ENCODE measurements at regions not wholly inside any gene's neighbourhood (a gene's known extent, or its start where the extent isn't known, plus 50 kb on each side); places are given as distances from the start of the nearest gene placed in this dataset.

DNA sequence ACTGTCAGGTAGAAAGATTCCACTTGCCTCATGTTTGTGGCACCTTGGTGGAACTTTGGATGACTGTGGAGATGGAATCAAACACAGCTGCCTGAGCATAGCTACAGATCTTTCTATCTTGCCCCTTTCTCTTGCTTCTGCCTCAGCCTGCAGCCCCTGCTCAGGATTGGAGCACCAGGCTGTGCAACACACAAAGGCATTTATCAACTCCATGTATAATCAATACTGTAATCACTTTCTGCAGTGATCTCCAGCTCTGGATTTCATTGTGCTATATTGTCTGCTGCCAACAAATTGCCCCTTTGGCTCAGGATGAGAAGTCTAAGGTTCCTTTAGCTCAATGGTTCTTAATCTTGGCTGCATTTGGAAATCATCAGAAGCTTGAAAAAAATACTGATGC is 86.3 kb upstream of the PRPS1 start:
- CTCF ChIA-PET, result no interaction called here
- POLR2A ChIA-PET, result no interaction called here

DNA sequence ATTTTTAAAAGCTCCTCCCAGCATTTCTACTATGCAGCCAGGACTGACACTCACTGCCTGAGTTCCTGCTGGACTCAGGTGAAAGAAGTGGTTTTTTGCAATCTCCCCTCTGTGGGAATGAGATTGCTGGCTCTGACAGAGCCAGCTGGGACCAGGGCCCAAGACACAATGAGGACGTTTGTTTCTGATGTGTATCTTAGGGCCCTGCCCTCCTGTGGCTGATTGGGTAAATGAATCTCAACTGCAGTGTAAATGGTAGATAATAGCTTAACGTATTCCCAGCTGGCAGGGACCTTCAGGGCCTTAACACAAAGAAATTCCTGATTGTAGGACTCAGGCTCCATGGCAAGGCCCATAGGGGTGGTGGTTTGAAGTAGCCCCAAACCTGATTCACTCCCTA is 85.8 kb upstream of the PRPS1 start:
- no peak for DNase-seq
- no peaks in the 10 kb centered on the region for H3K9me3 Mint-ChIP-seq
- CTCF ChIA-PET, result interaction anchor here (1.2 kb wide), 1 partner anchor 47 kb away, joined by 3 read pairs; no protein-coding TSS in a partner anchor

More for the DNA sequence above, 86.3 kb upstream of the PRPS1 start:
- ATAC-seq (no peak), DNase-seq (no peak)
- intact Hi-C loops (cut with micrococcal nuclease), result no loop called here
- no peaks in the 10 kb centered on the region for H3K9me3 Mint-ChIP-seq
- H3K27ac Mint-ChIP-seq, result no peak overlapping the region
- no peaks in the 10 kb centered on the region for H3K36me3 ChIP-seq (ENCODE audit: control insufficient read depth in 2 of 3, insufficient read depth in 3 of 3, low read length in 3 of 3)
- no peak overlapping the region for H3K4me3 ChIP-seq (ENCODE audit: low read length)
- peaks cover 0 to 4% (median 0%) of the 10 kb centered on the region in 7 donors for H3K4me1 Mint-ChIP-seq
- no peaks in the 10 kb centered on the region for H3K36me3 Mint-ChIP-seq
- H3K9me3 ChIP-seq (ENCODE audit: control insufficient read depth in 2 of 3, low read length in 3 of 3), result no peaks in the 10 kb centered on the region
- H3K4me3 Mint-ChIP-seq, result no peak overlapping the region
- no peaks in the 10 kb centered on the region for H3K27me3 ChIP-seq (ENCODE audit: control insufficient read depth in 2 of 2, insufficient read depth in 2 of 2, low read length in 2 of 2)
- H3K27ac ChIP-seq (ENCODE audit: low read depth, low read length), result no peak overlapping the region
- no peaks in the 10 kb centered on the region for H3K4me1 ChIP-seq (ENCODE audit: control insufficient read depth in 2 of 2, insufficient read depth in 2 of 2, low read length in 2 of 2)
- peaks cover 0 to 5% (median 2%) of the 10 kb centered on the region in 5 donors for H3K27me3 Mint-ChIP-seq

GRCh38 chrX:107547621-107548020 is 80.7 kb upstream of the PRPS1 start:
- no peak overlapping the region for H3K4me3 ChIP-seq (ENCODE audit: low read length)
- H3K9me3 ChIP-seq (ENCODE audit: control insufficient read depth in 2 of 3, low read length in 3 of 3), result no peaks in the 10 kb centered on the region
- H3K4me1 ChIP-seq (ENCODE audit: control insufficient read depth in 2 of 2, insufficient read depth in 2 of 2, low read length in 2 of 2), result peaks cover 0 to 12% of the 10 kb centered on the region in 2 donors
- peaks cover 0 to 3% (median 0%) of the 10 kb centered on the region in 5 donors for H3K27me3 Mint-ChIP-seq
- ATAC-seq (no peak), DNase-seq (no peak)
- ChIA-PET POLR2A (no interaction called here), CTCF (no interaction called here)
- H3K9me3 Mint-ChIP-seq, result no peaks in the 10 kb centered on the region
- H3K36me3 ChIP-seq (ENCODE audit: control insufficient read depth in 2 of 3, insufficient read depth in 3 of 3, low read length in 3 of 3), result no peaks in the 10 kb centered on the region
- no peak overlapping the region for H3K4me3 Mint-ChIP-seq
- H3K27ac Mint-ChIP-seq, result no peak overlapping the region
- no peaks in the 10 kb centered on the region for H3K27me3 ChIP-seq (ENCODE audit: control insufficient read depth in 2 of 2, insufficient read depth in 2 of 2, low read length in 2 of 2)
- no peaks in the 10 kb centered on the region for H3K36me3 Mint-ChIP-seq
- no peak overlapping the region for H3K27ac ChIP-seq (ENCODE audit: low read depth, low read length)
- intact Hi-C loops (cut with micrococcal nuclease), result no loop called here
- H3K4me1 Mint-ChIP-seq, result peaks cover 9 to 19% (median 17%) of the 10 kb centered on the region in 7 donors

More for the DNA sequence above, 85.8 kb upstream of the PRPS1 start:
- Histone ChIP-seq H3K27me3 (ENCODE audit: control insufficient read depth in 2 of 2, insufficient read depth in 2 of 2, low read length in 2 of 2) (no peaks in the 10 kb centered on the region), H3K4me1 (ENCODE audit: control insufficient read depth in 2 of 2, insufficient read depth in 2 of 2, low read length in 2 of 2) (no peaks in the 10 kb centered on the region), H3K27ac (ENCODE audit: low read depth, low read length) (no peak overlapping the region), H3K36me3 (ENCODE audit: control insufficient read depth in 2 of 3, insufficient read depth in 3 of 3, low read length in 3 of 3) (no peaks in the 10 kb centered on the region), H3K4me3 (ENCODE audit: low read length) (no peak overlapping the region), H3K9me3 (ENCODE audit: control insufficient read depth in 2 of 3, low read length in 3 of 3) (no peaks in the 10 kb centered on the region)
- Mint-ChIP-seq H3K4me1 (peaks cover 0 to 4% (median 0%) of the 10 kb centered on the region in 7 donors), H3K36me3 (no peaks in the 10 kb centered on the region), H3K27ac (no peak overlapping the region), H3K4me3 (no peak overlapping the region), H3K27me3 (peaks cover 0 to 3% (median 0%) of the 10 kb centered on the region in 5 donors)
- intact Hi-C loops (cut with micrococcal nuclease), result no loop called here
- ATAC-seq, result no peak
- POLR2A ChIA-PET, result no interaction called here

DNA sequence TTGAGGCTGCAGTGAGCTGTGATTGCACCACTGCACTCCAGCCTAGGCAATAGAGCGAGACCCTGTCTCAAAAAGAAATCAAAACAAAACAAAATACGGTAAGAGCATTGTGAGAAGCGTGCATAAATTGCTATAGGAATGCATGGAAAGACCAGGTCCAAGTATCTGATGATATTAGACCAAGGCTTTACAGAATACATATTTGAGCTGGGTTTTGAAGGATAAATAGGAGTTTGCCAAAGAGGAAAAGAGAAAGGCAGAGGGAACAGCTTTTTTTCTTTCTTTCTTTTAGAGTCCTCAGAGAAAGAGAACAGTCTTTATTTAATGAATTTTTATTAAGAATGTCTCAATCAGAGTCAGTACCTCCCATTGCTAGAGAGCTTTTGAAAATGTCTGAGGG is 79.5 kb upstream of the PRPS1 start:
- ChIA-PET CTCF (no interaction called here), POLR2A (no interaction called here)
- Mint-ChIP-seq H3K27me3 (peaks cover 0 to 3% (median 0%) of the 10 kb centered on the region in 5 donors), H3K36me3 (no peaks in the 10 kb centered on the region), H3K4me3 (peak overlapping the region in 2 of 10 donors; percentile 35 to 52), H3K27ac (peak overlapping the region in 5 of 9 donors; percentile 10 to 87 (median 59)), H3K9me3 (no peaks in the 10 kb centered on the region), H3K4me1 (peaks cover 9 to 19% (median 17%) of the 10 kb centered on the region in 7 donors)
- ATAC-seq, result no peak
- Histone ChIP-seq H3K4me3 (ENCODE audit: low read length) (no peak overlapping the region), H3K27ac (ENCODE audit: low read depth, low read length) (no peak overlapping the region), H3K4me1 (ENCODE audit: control insufficient read depth in 2 of 2, insufficient read depth in 2 of 2, low read length in 2 of 2) (peaks cover 0 to 12% of the 10 kb centered on the region in 2 donors), H3K9me3 (ENCODE audit: control insufficient read depth in 2 of 3, low read length in 3 of 3) (no peaks in the 10 kb centered on the region), H3K27me3 (ENCODE audit: control insufficient read depth in 2 of 2, insufficient read depth in 2 of 2, low read length in 2 of 2) (no peaks in the 10 kb centered on the region), H3K36me3 (ENCODE audit: control insufficient read depth in 2 of 3, insufficient read depth in 3 of 3, low read length in 3 of 3) (no peaks in the 10 kb centered on the region)
- no peak for DNase-seq
- intact Hi-C loops (cut with micrococcal nuclease), result no loop called here

DNA sequence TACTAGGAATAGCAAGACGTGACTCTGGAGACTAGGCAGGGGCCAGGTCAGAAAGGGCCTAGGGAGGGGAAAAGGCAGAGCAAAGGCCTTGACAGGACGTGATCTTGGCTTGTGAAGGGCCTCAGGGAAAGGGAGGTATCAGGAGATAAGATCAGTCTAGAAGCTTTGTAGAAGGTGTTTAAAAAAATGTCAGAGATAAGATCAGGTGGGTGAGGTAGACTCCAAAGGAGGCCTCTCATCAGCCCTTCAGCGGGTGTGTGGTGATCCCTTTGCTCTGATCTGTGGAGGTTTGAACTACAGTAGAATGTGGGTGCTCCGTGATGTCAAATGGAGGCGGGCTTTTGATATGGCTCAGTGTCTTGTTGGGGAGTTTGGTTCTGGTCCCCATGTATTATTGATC is 78.8 kb upstream of the PRPS1 start:
- Histone ChIP-seq H3K4me3 (ENCODE audit: low read length) (no peak overlapping the region), H3K36me3 (ENCODE audit: control insufficient read depth in 2 of 3, insufficient read depth in 3 of 3, low read length in 3 of 3) (no peaks in the 10 kb centered on the region), H3K27ac (ENCODE audit: low read depth, low read length) (no peak overlapping the region), H3K4me1 (ENCODE audit: control insufficient read depth in 2 of 2, insufficient read depth in 2 of 2, low read length in 2 of 2) (peaks cover 0 to 12% of the 10 kb centered on the region in 2 donors), H3K27me3 (ENCODE audit: control insufficient read depth in 2 of 2, insufficient read depth in 2 of 2, low read length in 2 of 2) (no peaks in the 10 kb centered on the region), H3K9me3 (ENCODE audit: control insufficient read depth in 2 of 3, low read length in 3 of 3) (no peaks in the 10 kb centered on the region)
- H3K4me3 Mint-ChIP-seq, result peak overlapping the region in 7 of 10 donors; percentile 26 to 52 (median 43)
- ChIA-PET POLR2A (no interaction called here), CTCF (no interaction called here)
- peak; percentile 89 for ATAC-seq
- H3K9me3 Mint-ChIP-seq, result no peaks in the 10 kb centered on the region
- intact Hi-C loops (cut with micrococcal nuclease), result no loop called here
- DNase-seq, result peak in 7 of 9 donors; percentile 24 to 69 (median 61)
- peak overlapping the region in 8 of 9 donors; percentile 10 to 87 (median 60) for H3K27ac Mint-ChIP-seq
- H3K4me1 Mint-ChIP-seq, result peaks cover 9 to 19% (median 17%) of the 10 kb centered on the region in 7 donors
- no peaks in the 10 kb centered on the region for H3K36me3 Mint-ChIP-seq
- peaks cover 0 to 3% (median 0%) of the 10 kb centered on the region in 5 donors for H3K27me3 Mint-ChIP-seq

DNA sequence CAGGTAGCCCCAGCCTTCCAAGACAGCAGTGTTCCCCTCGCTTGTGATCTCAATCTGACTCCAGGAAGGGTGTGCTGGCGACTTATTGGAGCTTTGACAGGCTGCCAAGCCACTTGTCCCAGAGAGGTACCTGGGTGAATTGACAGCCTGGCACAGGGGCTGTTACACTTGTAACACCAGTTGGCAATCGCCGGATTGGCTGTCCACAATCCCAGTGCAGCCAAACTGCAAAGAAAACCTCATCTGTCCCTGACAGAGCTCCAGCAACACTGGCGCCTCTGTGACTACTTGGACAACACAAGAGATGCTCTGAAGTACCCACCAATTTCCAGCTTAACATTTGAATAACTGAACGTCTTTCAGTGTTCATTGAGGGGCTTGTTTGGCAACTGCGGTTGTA is 76.8 kb upstream of the PRPS1 start:
- H3K9me3 Mint-ChIP-seq, result no peaks in the 10 kb centered on the region
- Histone ChIP-seq H3K27me3 (ENCODE audit: control insufficient read depth in 2 of 2, insufficient read depth in 2 of 2, low read length in 2 of 2) (no peaks in the 10 kb centered on the region), H3K4me1 (ENCODE audit: control insufficient read depth in 2 of 2, insufficient read depth in 2 of 2, low read length in 2 of 2) (peaks cover 0 to 12% of the 10 kb centered on the region in 2 donors), H3K27ac (ENCODE audit: low read depth, low read length) (no peak overlapping the region), H3K36me3 (ENCODE audit: control insufficient read depth in 2 of 3, insufficient read depth in 3 of 3, low read length in 3 of 3) (no peaks in the 10 kb centered on the region), H3K9me3 (ENCODE audit: control insufficient read depth in 2 of 3, low read length in 3 of 3) (no peaks in the 10 kb centered on the region), H3K4me3 (ENCODE audit: low read length) (no peak overlapping the region)
- no peaks in the 10 kb centered on the region for H3K36me3 Mint-ChIP-seq
- CTCF ChIA-PET, result no interaction called here
- H3K4me3 Mint-ChIP-seq, result no peak overlapping the region
- POLR2A ChIA-PET, result no interaction called here
- peaks cover 0 to 3% (median 0%) of the 10 kb centered on the region in 5 donors for H3K27me3 Mint-ChIP-seq
- ATAC-seq (no peak), DNase-seq (no peak)
- no peak overlapping the region for H3K27ac Mint-ChIP-seq
- peaks cover 9 to 19% (median 17%) of the 10 kb centered on the region in 7 donors for H3K4me1 Mint-ChIP-seq
- intact Hi-C loops (cut with micrococcal nuclease), result no loop called here

DNA sequence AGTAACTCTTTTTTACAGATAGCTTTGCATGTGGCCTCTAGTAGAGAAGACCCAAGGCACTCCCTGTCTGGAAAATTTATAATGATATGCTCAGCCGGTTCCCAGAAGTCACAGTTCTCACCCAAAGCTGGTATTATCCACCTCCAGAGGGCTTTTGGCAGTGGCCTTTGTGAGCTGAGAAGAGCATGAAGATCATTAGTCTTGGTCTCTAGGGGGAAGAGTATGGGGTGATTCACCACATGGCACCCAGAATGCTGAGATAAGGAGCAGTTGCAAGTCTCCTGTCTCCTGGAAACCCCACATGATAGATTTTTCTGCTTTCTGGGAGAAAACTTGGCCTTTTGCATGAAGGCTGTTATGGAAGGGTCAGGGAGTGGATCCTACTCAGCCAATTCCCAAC is 75.4 kb upstream of the PRPS1 start:
- ATAC-seq (no peak), DNase-seq (no peak)
- no peak overlapping the region for H3K27ac ChIP-seq (ENCODE audit: low read depth, low read length)
- no peak overlapping the region for H3K4me3 ChIP-seq (ENCODE audit: low read length)
- ChIA-PET POLR2A (no interaction called here), CTCF (no interaction called here)
- Mint-ChIP-seq H3K9me3 (no peaks in the 10 kb centered on the region), H3K27me3 (peaks cover 0 to 6% (median 0%) of the 10 kb centered on the region in 5 donors), H3K36me3 (no peaks in the 10 kb centered on the region), H3K4me1 (peaks cover 9 to 19% (median 17%) of the 10 kb centered on the region in 7 donors), H3K4me3 (no peak overlapping the region), H3K27ac (no peak overlapping the region)
- H3K9me3 ChIP-seq (ENCODE audit: control insufficient read depth in 2 of 3, low read length in 3 of 3), result no peaks in the 10 kb centered on the region
- no peaks in the 10 kb centered on the region for H3K36me3 ChIP-seq (ENCODE audit: control insufficient read depth in 2 of 3, insufficient read depth in 3 of 3, low read length in 3 of 3)
- intact Hi-C loops (cut with micrococcal nuclease), result no loop called here
- peaks cover 0 to 12% of the 10 kb centered on the region in 2 donors for H3K4me1 ChIP-seq (ENCODE audit: control insufficient read depth in 2 of 2, insufficient read depth in 2 of 2, low read length in 2 of 2)
- no peaks in the 10 kb centered on the region for H3K27me3 ChIP-seq (ENCODE audit: control insufficient read depth in 2 of 2, insufficient read depth in 2 of 2, low read length in 2 of 2)
